Muscle of leg (tissue), 3 donors: ENCODE measurements at regions not wholly inside any gene's neighbourhood (a gene's known extent, or its start where the extent isn't known, plus 50 kb on each side); places are given as distances from the start of the nearest gene placed in this dataset.

Experiments
- DNase-seq: peaks from one replicate; pipeline ENCODE4 v3.0.0; 2013
- H3K27ac ChIP-seq: one replicate; pipeline ENCODE4 v1.5.1; 2013; ENCODE audit warnings: mild to moderate bottlenecking, low read length, control low read depth
- H3K27me3 ChIP-seq: one replicate; pipeline ENCODE4 v1.6.1; 2013; ENCODE audit warnings: low read length; ENCODE audit not compliant: control insufficient read depth, insufficient read depth
- H3K36me3 ChIP-seq: one replicate; pipeline ENCODE4 v1.6.1; 2013; ENCODE audit warnings: low read length; ENCODE audit not compliant: control insufficient read depth, insufficient read depth
- H3K4me1 ChIP-seq: one replicate; pipeline ENCODE4 v1.6.1; 2013; ENCODE audit warnings: low read length; ENCODE audit not compliant: control insufficient read depth, insufficient read depth
- H3K4me3 ChIP-seq: one replicate; pipeline ENCODE4 v1.5.1; 2013; ENCODE audit warnings: low read length, control low read depth
- H3K9me3 ChIP-seq: replicated peaks from 2 replicates; pipeline ENCODE4 v1.6.1; 2013; ENCODE audit warnings: low read depth, low read length; ENCODE audit not compliant: control insufficient read depth
- WGBS: methylation state at CpG from one replicate; pipeline ENCODE4 v1.1.5; 2013; ENCODE audit warnings: missing lambda C conversion rate; ENCODE audit not compliant: insufficient coverage; 5-methylcytosine and 5-hydroxymethylcytosine counted together

- no peaks in the 10 kb centered on the region for H3K9me3 ChIP-seq
- no peak overlapping the region for H3K4me3 ChIP-seq
- no peaks in the 10 kb centered on the region for H3K36me3 ChIP-seq
- no peak for DNase-seq
- H3K27ac ChIP-seq = no peak overlapping the region
- H3K27me3 ChIP-seq = no peaks in the 10 kb centered on the region
- H3K4me1 ChIP-seq = no peaks in the 10 kb centered on the region
- WGBS = 91% methylated on average over 1 of the region's 1 CpG
Observed at GRCh38 chr16:63553980-63554379, 1517.7 kb upstream of the CDH8 start.

GRCh38 chr16:63539276-63539675, 1503.0 kb upstream of the CDH8 start:
- Histone ChIP-seq H3K27ac (no peak overlapping the region), H3K4me3 (no peak overlapping the region), H3K27me3 (no peaks in the 10 kb centered on the region), H3K36me3 (no peaks in the 10 kb centered on the region), H3K9me3 (no peaks in the 10 kb centered on the region), H3K4me1 (no peaks in the 10 kb centered on the region)
- DNase-seq = no peak
- WGBS = no CpG with 5 or more reads among the region's 2 CpGs

- 65% methylated on average over 2 of the region's 4 CpGs for WGBS
- Histone ChIP-seq H3K27ac (no peak overlapping the region), H3K27me3 (no peaks in the 10 kb centered on the region), H3K4me1 (no peaks in the 10 kb centered on the region), H3K4me3 (no peak overlapping the region), H3K36me3 (no peaks in the 10 kb centered on the region), H3K9me3 (no peaks in the 10 kb centered on the region)
- no peak for DNase-seq
Observed at GRCh38 chr16:63530974-63531373, 1494.7 kb upstream of the CDH8 start.

- H3K4me3 ChIP-seq = no peak overlapping the region
- DNase-seq = no peak
- H3K27ac ChIP-seq = no peak overlapping the region
- H3K9me3 ChIP-seq = no peaks in the 10 kb centered on the region
- no peaks in the 10 kb centered on the region for H3K36me3 ChIP-seq
- WGBS = no CpG with 5 or more reads among the region's 2 CpGs
- no peaks in the 10 kb centered on the region for H3K4me1 ChIP-seq
- H3K27me3 ChIP-seq = no peaks in the 10 kb centered on the region
Observed at GRCh38 chr16:63530208-63530607, 1494.0 kb upstream of the CDH8 start.

- H3K4me1 ChIP-seq = no peaks in the 10 kb centered on the region
- H3K27me3 ChIP-seq = no peaks in the 10 kb centered on the region
- H3K4me3 ChIP-seq = no peak overlapping the region
- no peaks in the 10 kb centered on the region for H3K36me3 ChIP-seq
- H3K9me3 ChIP-seq = no peaks in the 10 kb centered on the region
- no peak for DNase-seq
- no CpG with 5 or more reads among the region's 3 CpGs for WGBS
- H3K27ac ChIP-seq = no peak overlapping the region
Observed at GRCh38 chr16:63527404-63527803, 1491.2 kb upstream of the CDH8 start.

GRCh38 chr16:63516394-63516793, 1480.2 kb upstream of the CDH8 start:
- no peak overlapping the region for H3K4me3 ChIP-seq
- no peak overlapping the region for H3K27ac ChIP-seq
- H3K27me3 ChIP-seq = no peaks in the 10 kb centered on the region
- DNase-seq = no peak
- H3K36me3 ChIP-seq = no peaks in the 10 kb centered on the region
- H3K9me3 ChIP-seq = no peaks in the 10 kb centered on the region
- H3K4me1 ChIP-seq = no peaks in the 10 kb centered on the region
- WGBS = no CpG with 5 or more reads among the region's 4 CpGs

GRCh38 chr16:63512910-63513309, 1476.7 kb upstream of the CDH8 start:
- no peaks in the 10 kb centered on the region for H3K4me1 ChIP-seq

GRCh38 chr16:63497408-63497807, 1461.2 kb upstream of the CDH8 start:
- no peaks in the 10 kb centered on the region for H3K36me3 ChIP-seq
- no peak overlapping the region for H3K4me3 ChIP-seq
- H3K27ac ChIP-seq = no peak overlapping the region
- DNase-seq = peak; percentile 0
- no peaks in the 10 kb centered on the region for H3K9me3 ChIP-seq
- WGBS = 75% methylated on average over 1 of the region's 2 CpGs
- H3K4me1 ChIP-seq = no peaks in the 10 kb centered on the region
- no peaks in the 10 kb centered on the region for H3K27me3 ChIP-seq

More at GRCh38 chr16:63512910-63513309, 1476.7 kb upstream of the CDH8 start:
- H3K4me3 ChIP-seq = no peak overlapping the region
- no peaks in the 10 kb centered on the region for H3K36me3 ChIP-seq
- no CpG with 5 or more reads among the region's 1 CpG for WGBS
- no peaks in the 10 kb centered on the region for H3K9me3 ChIP-seq
- DNase-seq = no peak
- no peak overlapping the region for H3K27ac ChIP-seq
- no peaks in the 10 kb centered on the region for H3K27me3 ChIP-seq

GRCh38 chr16:63496282-63496681, 1460.0 kb upstream of the CDH8 start:
- Histone ChIP-seq H3K9me3 (no peaks in the 10 kb centered on the region), H3K36me3 (no peaks in the 10 kb centered on the region), H3K4me1 (no peaks in the 10 kb centered on the region), H3K27ac (no peak overlapping the region), H3K4me3 (no peak overlapping the region), H3K27me3 (no peaks in the 10 kb centered on the region)
- no peak for DNase-seq
- 43% methylated on average over 1 of the region's 1 CpG for WGBS

GRCh38 chr16:63488955-63489354, 1452.7 kb upstream of the CDH8 start:
- no peak for DNase-seq
- Histone ChIP-seq H3K27ac (no peak overlapping the region), H3K36me3 (no peaks in the 10 kb centered on the region), H3K4me3 (no peak overlapping the region), H3K27me3 (no peaks in the 10 kb centered on the region), H3K4me1 (no peaks in the 10 kb centered on the region), H3K9me3 (no peaks in the 10 kb centered on the region)

- H3K9me3 ChIP-seq = no peaks in the 10 kb centered on the region
- H3K4me1 ChIP-seq = no peaks in the 10 kb centered on the region
- no peak overlapping the region for H3K4me3 ChIP-seq
- H3K27me3 ChIP-seq = no peaks in the 10 kb centered on the region
- no peaks in the 10 kb centered on the region for H3K36me3 ChIP-seq
- no peak for DNase-seq
- H3K27ac ChIP-seq = no peak overlapping the region
Observed at GRCh38 chr16:63481060-63481459, 1444.8 kb upstream of the CDH8 start.
